ENCODE measurements at regions not wholly inside any gene's neighbourhood (a gene's known extent, or its start where the extent isn't known, plus 50 kb on each side); places are given as distances from the start of the nearest gene placed in this dataset.

GRCh38 chr2:220450846-220451245 is 823.4 kb downstream of the SLC4A3 start:
- TF ChIP-seq CTCF (IDR thresholded peaks at IDR 0.05; ENCODE audit: low read depth, low read length, poor library complexity, severe bottlenecking) (no peak), EZH2phosphoT487 (IDR thresholded peaks at IDR 0.05; ENCODE audit: borderline replicate concordance, low read length) (no peak)
